GM18868 (cell line): ENCODE measurements at regions not wholly inside any gene's neighbourhood (a gene's known extent, or its start where the extent isn't known, plus 50 kb on each side); places are given as distances from the start of the nearest gene placed in this dataset.

Experiments
- ATAC-seq: cut with Tn5 transposase; IDR thresholded peaks from one replicate; pipeline ENCODE4 v1.9.1; 2021; ENCODE audit warnings: mild to moderate bottlenecking, moderate library complexity; ENCODE audit not compliant: unreplicated experiment

GRCh38 chr2:180662941-180663471 is 317.4 kb upstream of the UBE2E3 start:
- ATAC-seq: peak; percentile 41

GRCh38 chr2:180662521-180662920 is 317.9 kb upstream of the UBE2E3 start:
- no peak for ATAC-seq

- ATAC-seq: no peak
These were observed 318.7 kb upstream of the UBE2E3 start for GRCh38 chr2:180661686-180662030.

GRCh38 chr2:180660881-180661685 is 319.3 kb upstream of the UBE2E3 start:
- ATAC-seq: no peak

- no peak for ATAC-seq
These were observed 320.2 kb upstream of the UBE2E3 start for GRCh38 chr2:180660207-180660606.

GRCh38 chr2:180657054-180657453 is 323.4 kb upstream of the UBE2E3 start:
- ATAC-seq: no peak

GRCh38 chr2:180656455-180656847 is 324.0 kb upstream of the UBE2E3 start:
- no peak for ATAC-seq

GRCh38 chr2:180655842-180656454 is 324.5 kb upstream of the UBE2E3 start:
- no peak for ATAC-seq

- ATAC-seq: no peak
These were observed 325.0 kb upstream of the UBE2E3 start for GRCh38 chr2:180655393-180655792.

GRCh38 chr2:180653481-180653880 is 326.9 kb upstream of the UBE2E3 start:
- no peak for ATAC-seq

- peak; percentile 51 for ATAC-seq
These were observed 327.6 kb upstream of the UBE2E3 start for GRCh38 chr2:180652794-180653193.

- no peak for ATAC-seq
These were observed 328.8 kb upstream of the UBE2E3 start for GRCh38 chr2:180651596-180651995.

GRCh38 chr2:180647621-180648020 is 332.8 kb upstream of the UBE2E3 start:
- no peak for ATAC-seq

- no peak for ATAC-seq
These were observed 333.2 kb upstream of the UBE2E3 start for GRCh38 chr2:180647221-180647620.

GRCh38 chr2:180646756-180647155 is 333.6 kb upstream of the UBE2E3 start:
- ATAC-seq: no peak

GRCh38 chr2:180644709-180645108 is 335.7 kb upstream of the UBE2E3 start:
- ATAC-seq: no peak

- ATAC-seq: no peak
These were observed 349.6 kb upstream of the UBE2E3 start for GRCh38 chr2:180630756-180631155.

GRCh38 chr2:180625006-180625844 is 355.2 kb upstream of the UBE2E3 start:
- no peak for ATAC-seq

GRCh38 chr2:180621941-180622918 is 358.2 kb upstream of the UBE2E3 start:
- ATAC-seq: no peak

GRCh38 chr2:180621366-180621765 is 359.0 kb upstream of the UBE2E3 start:
- ATAC-seq: no peak
